Hematopoietic multipotent progenitor cell treated with erythropoietin and hydrocortisone succinate and interleukin-3 and kit ligand, for 15 days (in vitro differentiated cells): ENCODE measurements at regions not wholly inside any gene's neighbourhood (a gene's known extent, or its start where the extent isn't known, plus 50 kb on each side); places are given as distances from the start of the nearest gene placed in this dataset.
A peak's percentile ranks its signal among the peaks of the same experiment; 100 is the strongest.

Experiments
- DNase-seq: peaks from one replicate; pipeline ENCODE4 v3.0.0-alpha.2; 2015; ENCODE audit warnings: low spot score

- peak; percentile 27 for DNase-seq
Measured at GRCh38 chr10:21020545-21020944, 123.4 kb upstream of the NEBL start.

- DNase-seq, result no peak
Measured at GRCh38 chr10:21019436-21019835, 122.3 kb upstream of the NEBL start.

- no peak for DNase-seq
Measured at GRCh38 chr10:21015851-21016250, 118.7 kb upstream of the NEBL start.

GRCh38 chr10:21014141-21014540 lies 117.0 kb upstream of the NEBL start:
- DNase-seq, result no peak

GRCh38 chr10:21011433-21012018 lies 114.4 kb upstream of the NEBL start:
- DNase-seq, result no peak

GRCh38 chr10:21010615-21011014 lies 113.5 kb upstream of the NEBL start:
- no peak for DNase-seq

GRCh38 chr10:21003240-21003822 lies 106.2 kb upstream of the NEBL start:
- DNase-seq, result no peak

- DNase-seq, result no peak
Measured at GRCh38 chr10:21002091-21002878, 105.2 kb upstream of the NEBL start.

GRCh38 chr10:20999699-21000098 lies 102.6 kb upstream of the NEBL start:
- no peak for DNase-seq

- no peak for DNase-seq
Measured at GRCh38 chr10:20998036-20998435, 100.9 kb upstream of the NEBL start.

GRCh38 chr10:20995123-20995987 lies 98.2 kb upstream of the NEBL start:
- no peak for DNase-seq

GRCh38 chr10:20993830-20994527 lies 96.9 kb upstream of the NEBL start:
- DNase-seq, result no peak

GRCh38 chr10:20993389-20993788 lies 96.3 kb upstream of the NEBL start:
- no peak for DNase-seq

GRCh38 chr10:20991526-20991925 lies 94.4 kb upstream of the NEBL start:
- no peak for DNase-seq

- DNase-seq, result no peak
Measured at GRCh38 chr10:20990604-20991003, 93.5 kb upstream of the NEBL start.

- DNase-seq, result no peak
Measured at GRCh38 chr10:20988357-20988983, 91.4 kb upstream of the NEBL start.

GRCh38 chr10:20986049-20986448 lies 88.9 kb upstream of the NEBL start:
- no peak for DNase-seq

GRCh38 chr10:20984662-20985061 lies 87.6 kb upstream of the NEBL start:
- DNase-seq, result no peak

- DNase-seq, result no peak
Measured at GRCh38 chr10:20981419-20981953, 84.4 kb upstream of the NEBL start.

- DNase-seq, result no peak
Measured at GRCh38 chr10:20978617-20979016, 81.5 kb upstream of the NEBL start.

- DNase-seq, result no peak
Measured at GRCh38 chr10:20977300-20977699, 80.2 kb upstream of the NEBL start.
